Hippocampal formation (tissue), 2 donors: ENCODE measurements at regions not wholly inside any gene's neighbourhood (a gene's known extent, or its start where the extent isn't known, plus 50 kb on each side); places are given as distances from the start of the nearest gene placed in this dataset.
"Not testable (repeated sequence)": the region's sequence is repeated elsewhere in the genome, so short reads cannot be mapped to it uniquely, and the experiment has no call there.

ENCODE experiments used
- DNase-seq, 2 donors: peaks; one replicate each; lab custom pipeline; 2025; lab: John Stamatoyannopoulos, UW

- peak in 1 of 2 donors; percentile 51 for DNase-seq
These were observed 133.0 kb downstream of the GPX5 start for GRCh38 chr6:28658475-28659249.

GRCh38 chr6:28659250-28659566, 133.5 kb downstream of the GPX5 start:
- DNase-seq, result no peak

- DNase-seq, result no peak
These were observed 135.5 kb downstream of the GPX5 start for GRCh38 chr6:28661097-28661713.

GRCh38 chr6:28664870-28665396, 139.3 kb downstream of the GPX5 start:
- no peak for DNase-seq

GRCh38 chr6:28673417-28673786, 147.7 kb downstream of the GPX5 start:
- DNase-seq, result no peak

- DNase-seq, result peak; percentile 16 to 40
These were observed 148.3 kb downstream of the GPX5 start for GRCh38 chr6:28673787-28674671.

- DNase-seq, result no peak
These were observed 149.9 kb downstream of the GPX5 start for GRCh38 chr6:28675600-28675999.

GRCh38 chr6:28682542-28682941, 156.9 kb downstream of the GPX5 start:
- DNase-seq, result no peak

GRCh38 chr6:28682956-28683685, 157.4 kb downstream of the GPX5 start:
- DNase-seq, result not testable (repeated sequence)

- DNase-seq, result no peak
These were observed 158.4 kb downstream of the GPX5 start for GRCh38 chr6:28683945-28684538.

GRCh38 chr6:28685960-28686359, 160.3 kb downstream of the GPX5 start:
- DNase-seq, result not testable (repeated sequence)

- DNase-seq, result peak in 1 of 2 donors; percentile 45
These were observed 160.9 kb downstream of the GPX5 start for GRCh38 chr6:28686446-28687027.

GRCh38 chr6:28687309-28687981, 161.8 kb downstream of the GPX5 start:
- not testable (repeated sequence) for DNase-seq

- DNase-seq, result not testable (repeated sequence)
These were observed 166.3 kb downstream of the GPX5 start for GRCh38 chr6:28691991-28692390.

GRCh38 chr6:28693033-28693750, 167.5 kb downstream of the GPX5 start:
- no peak for DNase-seq

GRCh38 chr6:28693751-28694443, 168.2 kb downstream of the GPX5 start:
- DNase-seq, result no peak

GRCh38 chr6:28695715-28696114, 170.0 kb downstream of the GPX5 start:
- no peak for DNase-seq

GRCh38 chr6:28696167-28696566, 170.5 kb downstream of the GPX5 start:
- DNase-seq, result no peak

- DNase-seq, result no peak
These were observed 171.0 kb downstream of the GPX5 start for GRCh38 chr6:28696682-28697081.
